C4-2B (cell line): ENCODE measurements at regions not wholly inside any gene's neighbourhood (a gene's known extent, or its start where the extent isn't known, plus 50 kb on each side); places are given as distances from the start of the nearest gene placed in this dataset.

Source experiments
- H3K27ac ChIP-seq: fragments of 450-650 bp; 2 replicates; pipeline ENCODE4 v1.5.1; 2017
- CTCF ChIP-seq: fragments of 450-650 bp; conservative IDR thresholded peaks from 2 replicates; pipeline ENCODE4 v1.5.1; 2017; ENCODE audit warnings: mild to moderate bottlenecking
- ZFX ChIP-seq: fragments of 450-650 bp; IDR thresholded peaks from 2 replicates; pipeline ENCODE4 v1.6.1; 2017

GRCh38 chr2:177064422-177064821 lies 148.2 kb upstream of the HNRNPA3 start:
- no peak overlapping the region for H3K27ac ChIP-seq
- TF ChIP-seq CTCF = no peak

- TF ChIP-seq ZFX = no peak
- TF ChIP-seq CTCF = no peak
- H3K27ac ChIP-seq = no peak overlapping the region
Observed at GRCh38 chr2:177068967-177069366, 143.6 kb upstream of the HNRNPA3 start.

GRCh38 chr2:177072090-177072489 lies 140.5 kb upstream of the HNRNPA3 start:
- no peak overlapping the region for H3K27ac ChIP-seq
- TF ChIP-seq ZFX (no peak), CTCF (no peak)

GRCh38 chr2:177073611-177074010 lies 139.0 kb upstream of the HNRNPA3 start:
- no peak for TF ChIP-seq ZFX
- no peak for TF ChIP-seq CTCF
- no peak overlapping the region for H3K27ac ChIP-seq

GRCh38 chr2:177074099-177074710 lies 138.4 kb upstream of the HNRNPA3 start:
- TF ChIP-seq CTCF (no peak), ZFX (no peak)
- H3K27ac ChIP-seq = no peak overlapping the region

GRCh38 chr2:177075254-177075653 lies 137.3 kb upstream of the HNRNPA3 start:
- no peak overlapping the region for H3K27ac ChIP-seq
- no peak for TF ChIP-seq CTCF
- TF ChIP-seq ZFX = no peak

- TF ChIP-seq ZFX (no peak), CTCF (no peak)
- H3K27ac ChIP-seq = no peak overlapping the region
Observed at GRCh38 chr2:177076636-177077179, 135.9 kb upstream of the HNRNPA3 start.
